ENCODE measurements at regions not wholly inside any gene's neighbourhood (a gene's known extent, or its start where the extent isn't known, plus 50 kb on each side); places are given as distances from the start of the nearest gene placed in this dataset.

DNA sequence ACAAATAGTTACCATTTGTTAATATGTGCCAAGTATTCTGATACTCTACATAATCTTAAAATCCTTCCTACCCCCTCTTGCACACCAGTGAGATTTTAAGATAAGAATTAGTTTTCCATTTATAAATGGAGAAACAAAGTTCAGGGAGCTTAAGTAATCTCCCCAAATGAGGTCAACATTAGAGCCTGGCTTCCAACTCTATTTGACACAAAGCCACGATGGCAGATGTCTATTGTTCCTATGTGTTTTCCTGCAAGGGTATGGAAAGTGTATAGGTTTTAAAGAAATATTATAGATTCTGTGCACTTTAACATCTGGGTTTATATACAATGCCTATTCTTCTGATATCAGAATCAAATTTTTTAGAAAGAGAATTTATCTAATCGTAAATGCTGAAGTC is 143.9 kb upstream of the SEMA3C start:
- TF ChIP-seq, protein P1, sequence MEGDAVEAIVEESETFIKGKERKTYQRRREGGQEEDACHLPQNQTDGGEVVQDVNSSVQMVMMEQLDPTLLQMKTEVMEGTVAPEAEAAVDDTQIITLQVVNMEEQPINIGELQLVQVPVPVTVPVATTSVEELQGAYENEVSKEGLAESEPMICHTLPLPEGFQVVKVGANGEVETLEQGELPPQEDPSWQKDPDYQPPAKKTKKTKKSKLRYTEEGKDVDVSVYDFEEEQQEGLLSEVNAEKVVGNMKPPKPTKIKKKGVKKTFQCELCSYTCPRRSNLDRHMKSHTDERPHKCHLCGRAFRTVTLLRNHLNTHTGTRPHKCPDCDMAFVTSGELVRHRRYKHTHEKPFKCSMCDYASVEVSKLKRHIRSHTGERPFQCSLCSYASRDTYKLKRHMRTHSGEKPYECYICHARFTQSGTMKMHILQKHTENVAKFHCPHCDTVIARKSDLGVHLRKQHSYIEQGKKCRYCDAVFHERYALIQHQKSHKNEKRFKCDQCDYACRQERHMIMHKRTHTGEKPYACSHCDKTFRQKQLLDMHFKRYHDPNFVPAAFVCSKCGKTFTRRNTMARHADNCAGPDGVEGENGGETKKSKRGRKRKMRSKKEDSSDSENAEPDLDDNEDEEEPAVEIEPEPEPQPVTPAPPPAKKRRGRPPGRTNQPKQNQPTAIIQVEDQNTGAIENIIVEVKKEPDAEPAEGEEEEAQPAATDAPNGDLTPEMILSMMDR (IDR thresholded peaks at IDR 0.05), result no peak
- TF ChIP-seq POLR2A (IDR thresholded peaks at IDR 0.05), result no peak

All from adrenal gland (tissue), 5 donors.